Mesothelial cell of epicardium (in vitro differentiated cells): ENCODE measurements at regions not wholly inside any gene's neighbourhood (a gene's known extent, or its start where the extent isn't known, plus 50 kb on each side); places are given as distances from the start of the nearest gene placed in this dataset.

Experiments
- DNase-seq, 2 experiments: peaks; one replicate each; pipeline ENCODE4 v3.0.0; 2021; ENCODE audit warnings: low spot score in 2 of 2; ENCODE audit not compliant: unreplicated experiment in 2 of 2
- H3K27ac Mint-ChIP-seq: 2 replicates; pipeline ENCODE4 v1.8.0; 2021; ENCODE audit warnings: mixed read lengths
- H3K27me3 Mint-ChIP-seq: 2 replicates; pipeline ENCODE4 v1.8.0; 2021; ENCODE audit warnings: low read depth, mixed read lengths
- H3K36me3 Mint-ChIP-seq: 2 replicates; pipeline ENCODE4 v1.8.0; 2021; ENCODE audit warnings: mixed read lengths
- H3K4me1 Mint-ChIP-seq: 2 replicates; pipeline ENCODE4 v1.8.0; 2021; ENCODE audit warnings: mixed read lengths
- H3K4me3 Mint-ChIP-seq: 2 replicates; pipeline ENCODE4 v1.8.0; 2021; ENCODE audit warnings: mild to moderate bottlenecking, moderate library complexity, mixed read lengths
- H3K9me3 Mint-ChIP-seq: 2 replicates; pipeline ENCODE4 v1.8.0; 2021; ENCODE audit warnings: mixed read lengths
- TF ChIP-seq, protein P1 (sequence below): fragments of 200-600 bp; sonication (generic); IDR thresholded peaks from one replicate; pipeline ENCODE4 v1.5.0; 2021; ENCODE audit warnings: antibody characterized with exemption; ENCODE audit not compliant: unreplicated experiment

DNA sequence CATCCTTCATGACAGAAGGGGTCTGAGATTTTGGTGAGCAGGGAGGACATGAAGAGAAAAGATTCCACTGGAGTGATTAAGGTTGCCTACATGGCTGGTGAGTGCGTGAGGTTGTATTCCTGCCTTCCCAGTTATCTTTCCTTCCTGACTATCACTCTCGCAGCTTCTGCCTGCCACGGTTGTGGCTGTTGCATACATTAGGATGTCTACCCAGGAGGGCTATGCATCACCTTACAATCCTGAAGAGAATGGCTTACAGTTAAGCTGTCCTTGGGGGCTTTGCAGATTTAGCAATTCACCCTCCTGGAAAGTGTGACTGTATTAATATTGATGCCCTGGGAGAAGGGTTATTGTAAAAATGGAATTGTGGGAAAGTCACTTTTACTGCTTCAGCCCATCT, 571.0 kb downstream of the TSN start:
- Mint-ChIP-seq H3K36me3 (no peaks in the 10 kb centered on the region), H3K27ac (no peak overlapping the region), H3K4me3 (no peak overlapping the region), H3K4me1 (no peaks in the 10 kb centered on the region), H3K9me3 (no peaks in the 10 kb centered on the region), H3K27me3 (peaks cover 68% of the 10 kb centered on the region)
- TF ChIP-seq, protein P1, sequence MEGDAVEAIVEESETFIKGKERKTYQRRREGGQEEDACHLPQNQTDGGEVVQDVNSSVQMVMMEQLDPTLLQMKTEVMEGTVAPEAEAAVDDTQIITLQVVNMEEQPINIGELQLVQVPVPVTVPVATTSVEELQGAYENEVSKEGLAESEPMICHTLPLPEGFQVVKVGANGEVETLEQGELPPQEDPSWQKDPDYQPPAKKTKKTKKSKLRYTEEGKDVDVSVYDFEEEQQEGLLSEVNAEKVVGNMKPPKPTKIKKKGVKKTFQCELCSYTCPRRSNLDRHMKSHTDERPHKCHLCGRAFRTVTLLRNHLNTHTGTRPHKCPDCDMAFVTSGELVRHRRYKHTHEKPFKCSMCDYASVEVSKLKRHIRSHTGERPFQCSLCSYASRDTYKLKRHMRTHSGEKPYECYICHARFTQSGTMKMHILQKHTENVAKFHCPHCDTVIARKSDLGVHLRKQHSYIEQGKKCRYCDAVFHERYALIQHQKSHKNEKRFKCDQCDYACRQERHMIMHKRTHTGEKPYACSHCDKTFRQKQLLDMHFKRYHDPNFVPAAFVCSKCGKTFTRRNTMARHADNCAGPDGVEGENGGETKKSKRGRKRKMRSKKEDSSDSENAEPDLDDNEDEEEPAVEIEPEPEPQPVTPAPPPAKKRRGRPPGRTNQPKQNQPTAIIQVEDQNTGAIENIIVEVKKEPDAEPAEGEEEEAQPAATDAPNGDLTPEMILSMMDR, result no peak
- DNase-seq, result no peak

DNA sequence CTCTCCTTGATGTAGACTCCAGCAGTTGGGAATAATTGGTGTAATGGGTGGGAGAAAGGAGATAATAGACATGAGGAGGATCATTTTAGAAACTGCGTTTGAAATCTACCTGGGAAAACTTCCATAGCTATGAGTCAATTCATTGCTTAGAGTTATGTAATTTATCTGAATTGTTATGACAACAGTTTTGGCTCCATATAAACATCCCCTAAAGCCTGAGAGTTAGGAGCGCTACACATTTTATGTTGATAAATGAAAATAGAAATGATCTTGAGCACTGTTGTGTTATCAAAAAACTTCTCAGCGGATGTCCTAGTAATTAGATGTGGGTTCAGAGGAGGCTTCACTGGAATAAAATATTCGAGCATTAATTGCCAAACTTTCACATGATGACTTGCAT, 573.4 kb downstream of the TSN start:
- no peaks in the 10 kb centered on the region for H3K36me3 Mint-ChIP-seq
- peaks cover 61% of the 10 kb centered on the region for H3K27me3 Mint-ChIP-seq
- TF ChIP-seq, protein P1, result no peak

DNA sequence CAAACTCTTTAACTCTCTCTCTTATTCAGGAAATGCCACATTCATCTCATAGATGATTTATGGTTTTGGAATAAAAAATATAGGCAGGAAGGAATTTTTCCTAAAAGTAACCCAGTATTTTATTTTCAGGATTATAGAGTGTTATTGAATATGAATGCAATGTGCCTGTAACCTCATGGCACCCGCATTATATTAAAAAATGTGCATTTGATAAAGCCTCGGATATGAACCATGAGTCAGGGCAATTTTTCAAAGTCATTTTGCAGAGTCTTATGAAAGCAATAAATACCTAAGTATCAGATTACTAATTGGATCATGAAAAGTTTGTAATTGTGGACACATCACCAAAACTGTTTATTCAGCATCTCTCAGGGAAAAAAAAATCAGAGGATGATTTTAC, 573.8 kb downstream of the TSN start:
- no peaks in the 10 kb centered on the region for H3K36me3 Mint-ChIP-seq
- H3K4me1 Mint-ChIP-seq, result no peaks in the 10 kb centered on the region
- H3K4me3 Mint-ChIP-seq, result no peak overlapping the region
- peaks cover 61% of the 10 kb centered on the region for H3K27me3 Mint-ChIP-seq
- no peak overlapping the region for H3K27ac Mint-ChIP-seq
- DNase-seq, result no peak
- no peaks in the 10 kb centered on the region for H3K9me3 Mint-ChIP-seq
- TF ChIP-seq, protein P1, result no peak

More for the DNA sequence above, 573.4 kb downstream of the TSN start:
- no peak overlapping the region for H3K27ac Mint-ChIP-seq
- no peaks in the 10 kb centered on the region for H3K4me1 Mint-ChIP-seq
- no peaks in the 10 kb centered on the region for H3K9me3 Mint-ChIP-seq
- no peak for DNase-seq
- no peak overlapping the region for H3K4me3 Mint-ChIP-seq

DNA sequence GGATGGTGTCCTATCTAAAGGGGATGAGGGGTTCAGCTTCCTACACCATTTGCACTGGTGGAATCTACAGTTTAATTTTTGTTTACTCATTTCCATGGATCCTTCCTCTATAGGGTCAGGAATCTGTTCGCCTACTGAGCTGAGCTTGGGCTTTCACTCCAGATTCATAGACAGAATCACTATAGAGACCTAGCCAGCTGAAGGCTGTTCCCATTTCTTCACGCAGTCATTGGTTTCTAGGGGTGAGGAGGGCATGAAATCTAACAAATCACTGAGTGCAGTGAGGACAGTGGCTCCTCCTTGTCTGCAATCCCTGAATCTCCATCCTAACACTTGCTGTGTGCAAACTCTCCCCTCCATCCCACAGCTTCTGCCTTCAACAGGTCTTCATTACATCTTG, 578.5 kb downstream of the TSN start:
- TF ChIP-seq, protein P1, result no peak
- H3K4me1 Mint-ChIP-seq, result no peaks in the 10 kb centered on the region

DNA sequence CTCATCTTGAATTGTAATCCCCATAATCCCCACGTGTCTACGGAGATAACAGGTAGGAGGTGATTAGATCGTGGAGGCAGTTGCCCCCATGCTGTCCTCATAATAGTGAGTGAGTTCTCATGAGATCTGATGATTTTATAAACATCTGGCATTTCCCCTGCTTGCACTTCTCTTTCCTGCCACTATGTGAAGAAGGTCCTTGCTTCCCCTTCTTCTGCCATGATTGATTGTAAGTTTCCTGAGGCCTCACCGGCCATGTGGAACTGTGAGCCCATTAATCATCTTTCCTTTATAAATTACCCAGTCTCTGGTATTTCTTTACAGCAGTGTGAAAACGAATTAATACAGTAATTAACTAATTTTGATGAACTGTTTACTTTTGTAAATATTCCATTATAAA, 582.5 kb downstream of the TSN start:
- TF ChIP-seq, protein P1, result no peak
- peaks cover 27% of the 10 kb centered on the region for H3K27me3 Mint-ChIP-seq
- H3K27ac Mint-ChIP-seq, result no peak overlapping the region
- no peaks in the 10 kb centered on the region for H3K4me1 Mint-ChIP-seq
- H3K9me3 Mint-ChIP-seq, result no peaks in the 10 kb centered on the region
- no peak overlapping the region for H3K4me3 Mint-ChIP-seq
- no peaks in the 10 kb centered on the region for H3K36me3 Mint-ChIP-seq
- DNase-seq, result no peak

More for the DNA sequence above, 578.5 kb downstream of the TSN start:
- no peak for DNase-seq
- Mint-ChIP-seq H3K27ac (no peak overlapping the region), H3K9me3 (no peaks in the 10 kb centered on the region), H3K4me3 (no peak overlapping the region), H3K27me3 (peaks cover 28% of the 10 kb centered on the region), H3K36me3 (no peaks in the 10 kb centered on the region)

DNA sequence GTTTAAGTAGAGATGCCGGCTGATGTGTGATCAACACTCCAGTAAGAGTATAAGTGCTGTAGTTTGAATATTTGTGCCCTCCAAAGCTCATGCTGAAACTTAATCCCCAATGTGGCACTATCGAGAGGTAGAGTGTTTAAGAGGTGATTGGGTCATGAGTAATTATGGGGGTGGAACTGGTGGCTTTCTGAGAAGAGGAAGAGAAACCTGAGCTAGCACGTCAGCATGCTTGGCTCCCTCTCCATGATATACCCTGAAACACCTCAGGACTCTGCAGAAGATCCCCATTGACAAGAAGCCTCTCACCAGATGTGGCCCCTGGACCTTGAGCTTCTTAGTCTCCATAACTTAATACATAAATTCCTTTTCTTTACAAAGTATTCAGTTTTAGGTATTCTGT, 584.8 kb downstream of the TSN start:
- Mint-ChIP-seq H3K36me3 (no peaks in the 10 kb centered on the region), H3K4me1 (no peaks in the 10 kb centered on the region), H3K27ac (no peak overlapping the region), H3K27me3 (peaks cover 11% of the 10 kb centered on the region), H3K4me3 (no peak overlapping the region), H3K9me3 (peaks cover 2% of the 10 kb centered on the region)
- no peak for DNase-seq
- TF ChIP-seq, protein P1, result no peak
